ENCODE measurements at regions not wholly inside any gene's neighbourhood (a gene's known extent, or its start where the extent isn't known, plus 50 kb on each side); places are given as distances from the start of the nearest gene placed in this dataset.

DNA sequence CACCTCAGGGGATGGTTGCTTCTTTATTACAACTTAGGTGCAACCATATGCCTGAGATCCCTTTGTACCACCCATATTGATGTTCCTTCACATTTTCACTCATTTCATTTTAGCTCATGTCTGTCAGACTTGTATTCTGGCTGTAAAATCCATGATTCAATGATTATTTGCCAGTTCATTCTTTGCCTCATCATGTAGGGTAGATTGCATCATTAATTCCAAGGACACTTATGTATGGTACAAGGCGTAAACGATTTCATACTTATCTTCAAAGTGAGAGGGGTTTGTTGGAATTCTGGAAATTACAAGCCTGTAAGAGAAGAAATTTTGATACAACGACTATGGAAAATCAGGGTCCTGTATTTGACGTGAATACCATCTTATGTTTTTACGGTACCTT lies 685.0 kb upstream of the FANCL start:
- TF ChIP-seq, protein P1, sequence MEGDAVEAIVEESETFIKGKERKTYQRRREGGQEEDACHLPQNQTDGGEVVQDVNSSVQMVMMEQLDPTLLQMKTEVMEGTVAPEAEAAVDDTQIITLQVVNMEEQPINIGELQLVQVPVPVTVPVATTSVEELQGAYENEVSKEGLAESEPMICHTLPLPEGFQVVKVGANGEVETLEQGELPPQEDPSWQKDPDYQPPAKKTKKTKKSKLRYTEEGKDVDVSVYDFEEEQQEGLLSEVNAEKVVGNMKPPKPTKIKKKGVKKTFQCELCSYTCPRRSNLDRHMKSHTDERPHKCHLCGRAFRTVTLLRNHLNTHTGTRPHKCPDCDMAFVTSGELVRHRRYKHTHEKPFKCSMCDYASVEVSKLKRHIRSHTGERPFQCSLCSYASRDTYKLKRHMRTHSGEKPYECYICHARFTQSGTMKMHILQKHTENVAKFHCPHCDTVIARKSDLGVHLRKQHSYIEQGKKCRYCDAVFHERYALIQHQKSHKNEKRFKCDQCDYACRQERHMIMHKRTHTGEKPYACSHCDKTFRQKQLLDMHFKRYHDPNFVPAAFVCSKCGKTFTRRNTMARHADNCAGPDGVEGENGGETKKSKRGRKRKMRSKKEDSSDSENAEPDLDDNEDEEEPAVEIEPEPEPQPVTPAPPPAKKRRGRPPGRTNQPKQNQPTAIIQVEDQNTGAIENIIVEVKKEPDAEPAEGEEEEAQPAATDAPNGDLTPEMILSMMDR (IDR thresholded peaks at IDR 0.05; ENCODE audit: low read length) = no peak
- TF ChIP-seq EZH2 (IDR thresholded peaks at IDR 0.05; ENCODE audit: borderline replicate concordance, low read length) = no peak

Data from OCI-LY1 (cell line).